ENCODE measurements at regions not wholly inside any gene's neighbourhood (a gene's known extent, or its start where the extent isn't known, plus 50 kb on each side); places are given as distances from the start of the nearest gene placed in this dataset.

- Histone ChIP-seq H4K20me1 (replicated peaks; ENCODE audit: control insufficient read depth, insufficient read depth, low read length) (no peaks in the 10 kb centered on the region), H3K79me2 (ENCODE audit: control insufficient read depth, insufficient read depth, low read length) (no peaks in the 10 kb centered on the region), H2AFZ (ENCODE audit: low read depth, low read length) (no peak overlapping the region), H3K9me1 (ENCODE audit: control insufficient read depth, insufficient read depth, low read length) (no peaks in the 10 kb centered on the region), H3K4me2 (ENCODE audit: insufficient read depth, low read length) (no peak overlapping the region), H3K4me1 (replicated peaks in 1 of 2; ENCODE audit: control insufficient read depth in 2 of 2, insufficient read depth in 2 of 2, low read length in 2 of 2) (no peaks in the 10 kb centered on the region), H3K27ac (ENCODE audit: extremely low read depth, low read depth, low read length) (no peak overlapping the region), H3K9ac (ENCODE audit: insufficient read depth in 1 of 2, low read depth in 2 of 2, low read length in 2 of 2) (no peak overlapping the region), H3K27me3 (ENCODE audit: control insufficient read depth in 2 of 2, insufficient read depth in 2 of 2, low read length in 2 of 2) (no peaks in the 10 kb centered on the region), H3K36me3 (ENCODE audit: control insufficient read depth, insufficient read depth, low read length) (no peaks in the 10 kb centered on the region), H3K9me3 (replicated peaks; ENCODE audit: control insufficient read depth, insufficient read depth, low read depth, low read length) (no peaks in the 10 kb centered on the region; the same call in none of the 2 replicates), H3K4me3 (no peak overlapping the region)
- TF ChIP-seq CREB1 (IDR thresholded peaks at IDR 0.05) (no peak), CREB1 (CRISPR knock-in tag; IDR thresholded peaks at IDR 0.05) (no peak), CUX1 (CRISPR knock-in tag; IDR thresholded peaks at IDR 0.05) (no peak), ZNF324 (CRISPR knock-in tag; IDR thresholded peaks at IDR 0.05) (no peak)
- FAIRE-seq = no peak
- in situ Hi-C loops (cut with MboI) (no loop called here), intact Hi-C loops (cut with micrococcal nuclease) (no loop called here)
- CTCF ChIA-PET (ENCODE audit: low intra/inter-chr PET ratio) = no interaction called here
- no TSS peak for BruUV-seq (replicated peaks)
- no peak for DNase-seq (ENCODE audit: extremely low read depth in 1 of 4, low spot score in 3 of 4)
- no peak for ATAC-seq
- POLR2A ChIA-PET = no interaction called here
These were observed 333.8 kb downstream of the NUF2 start for GRCh38 chr1:163655565-163655964.

Data from K562 (cell line).